GM18873 (cell line): ENCODE measurements at regions not wholly inside any gene's neighbourhood (a gene's known extent, or its start where the extent isn't known, plus 50 kb on each side); places are given as distances from the start of the nearest gene placed in this dataset.

Experiments
- ATAC-seq: cut with Tn5 transposase; IDR thresholded peaks from one replicate; pipeline ENCODE4 v1.9.1; 2021; ENCODE audit warnings: mild to moderate bottlenecking, moderate library complexity, moderate number of reproducible peaks; ENCODE audit not compliant: unreplicated experiment, low FRiP score

GRCh38 chr18:2482706-2483475, 88.4 kb downstream of the METTL4 start:
- ATAC-seq: no peak

- no peak for ATAC-seq
Measured at GRCh38 chr18:2485983-2486382, 85.3 kb downstream of the METTL4 start.

GRCh38 chr18:2486426-2486825, 84.9 kb downstream of the METTL4 start:
- ATAC-seq: no peak
